ENCODE measurements at regions not wholly inside any gene's neighbourhood (a gene's known extent, or its start where the extent isn't known, plus 50 kb on each side); places are given as distances from the start of the nearest gene placed in this dataset.
"Not testable (repeated sequence)": the region's sequence is repeated elsewhere in the genome, so short reads cannot be mapped to it uniquely, and the experiment has no call there.

DNA sequence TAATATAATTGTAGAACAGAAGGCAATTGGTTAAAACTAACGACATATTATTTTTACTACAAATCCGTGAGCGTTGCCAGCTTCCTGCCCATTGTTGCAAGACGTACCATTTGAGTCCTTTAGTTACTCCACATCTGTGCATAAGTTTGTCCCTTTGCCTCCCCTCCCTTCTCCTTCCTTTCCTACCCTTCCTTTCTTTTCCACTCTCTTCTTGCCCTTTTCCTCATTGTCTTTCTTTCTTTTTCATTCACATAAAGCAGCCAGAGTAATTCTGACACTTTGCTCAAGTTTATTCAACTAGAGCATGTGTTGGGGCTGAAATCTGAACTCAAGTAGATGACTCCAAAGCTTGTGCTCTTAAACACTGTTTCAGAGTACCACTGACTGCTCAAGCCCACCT is 239.1 kb downstream of the FOXG1 start:
- 65 to 81% methylated on average over 4 of the region's 4 CpGs for WGBS, 2 donors
- H3K4me1 ChIP-seq: no peaks in the 10 kb centered on the region
- no peaks in the 10 kb centered on the region for H3K36me3 ChIP-seq (replicated peaks in 1 of 2; ENCODE audit: insufficient read depth in 1 of 2, low read depth in 2 of 2)
- no peak for ATAC-seq
- no peak for DNase-seq
- intact Hi-C loops (cut with DNase I): no loop called here
- no peaks in the 10 kb centered on the region for H3K9me3 ChIP-seq
- no peaks in the 10 kb centered on the region for H3K27me3 ChIP-seq
- no peak overlapping the region for H3K27ac ChIP-seq
- no peak for TF ChIP-seq POLR2A (IDR thresholded peaks at IDR 0.05)
- TF ChIP-seq, protein P1, sequence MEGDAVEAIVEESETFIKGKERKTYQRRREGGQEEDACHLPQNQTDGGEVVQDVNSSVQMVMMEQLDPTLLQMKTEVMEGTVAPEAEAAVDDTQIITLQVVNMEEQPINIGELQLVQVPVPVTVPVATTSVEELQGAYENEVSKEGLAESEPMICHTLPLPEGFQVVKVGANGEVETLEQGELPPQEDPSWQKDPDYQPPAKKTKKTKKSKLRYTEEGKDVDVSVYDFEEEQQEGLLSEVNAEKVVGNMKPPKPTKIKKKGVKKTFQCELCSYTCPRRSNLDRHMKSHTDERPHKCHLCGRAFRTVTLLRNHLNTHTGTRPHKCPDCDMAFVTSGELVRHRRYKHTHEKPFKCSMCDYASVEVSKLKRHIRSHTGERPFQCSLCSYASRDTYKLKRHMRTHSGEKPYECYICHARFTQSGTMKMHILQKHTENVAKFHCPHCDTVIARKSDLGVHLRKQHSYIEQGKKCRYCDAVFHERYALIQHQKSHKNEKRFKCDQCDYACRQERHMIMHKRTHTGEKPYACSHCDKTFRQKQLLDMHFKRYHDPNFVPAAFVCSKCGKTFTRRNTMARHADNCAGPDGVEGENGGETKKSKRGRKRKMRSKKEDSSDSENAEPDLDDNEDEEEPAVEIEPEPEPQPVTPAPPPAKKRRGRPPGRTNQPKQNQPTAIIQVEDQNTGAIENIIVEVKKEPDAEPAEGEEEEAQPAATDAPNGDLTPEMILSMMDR (IDR thresholded peaks at IDR 0.05): no peak
- H3K4me3 ChIP-seq: no peak overlapping the region

DNA sequence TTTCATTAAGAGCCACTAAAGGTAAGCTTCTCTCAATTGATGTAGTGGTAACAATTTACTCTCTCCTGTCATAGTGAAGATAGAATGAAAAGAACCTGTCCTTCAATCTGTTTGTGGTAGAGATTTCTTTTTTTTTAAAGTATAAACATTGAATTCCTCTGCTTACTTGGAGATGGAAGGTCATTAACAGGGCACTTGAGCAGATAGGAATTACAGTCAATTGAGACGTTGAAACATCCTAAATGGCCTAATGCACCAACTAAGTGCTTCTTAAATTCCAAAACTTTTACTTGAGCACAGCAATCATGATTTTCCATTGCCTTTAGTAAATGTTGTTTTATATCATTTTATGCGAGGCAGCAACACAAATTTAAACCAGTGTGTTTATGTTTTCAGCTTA is 241.4 kb downstream of the FOXG1 start:
- TF ChIP-seq, protein P1 (IDR thresholded peaks at IDR 0.05): no peak
- TF ChIP-seq POLR2A (IDR thresholded peaks at IDR 0.05): no peak
- no peak overlapping the region for H3K4me3 ChIP-seq
- no peak for DNase-seq
- ATAC-seq: no peak
- intact Hi-C loops (cut with DNase I): no loop called here
- no peaks in the 10 kb centered on the region for H3K36me3 ChIP-seq (replicated peaks in 1 of 2; ENCODE audit: insufficient read depth in 1 of 2, low read depth in 2 of 2)
- no peaks in the 10 kb centered on the region for H3K4me1 ChIP-seq
- WGBS, 2 donors: 26 to 29% methylated on average over 2 of the region's 2 CpGs
- no peak overlapping the region for H3K27ac ChIP-seq
- H3K27me3 ChIP-seq: no peaks in the 10 kb centered on the region
- H3K9me3 ChIP-seq: no peaks in the 10 kb centered on the region

DNA sequence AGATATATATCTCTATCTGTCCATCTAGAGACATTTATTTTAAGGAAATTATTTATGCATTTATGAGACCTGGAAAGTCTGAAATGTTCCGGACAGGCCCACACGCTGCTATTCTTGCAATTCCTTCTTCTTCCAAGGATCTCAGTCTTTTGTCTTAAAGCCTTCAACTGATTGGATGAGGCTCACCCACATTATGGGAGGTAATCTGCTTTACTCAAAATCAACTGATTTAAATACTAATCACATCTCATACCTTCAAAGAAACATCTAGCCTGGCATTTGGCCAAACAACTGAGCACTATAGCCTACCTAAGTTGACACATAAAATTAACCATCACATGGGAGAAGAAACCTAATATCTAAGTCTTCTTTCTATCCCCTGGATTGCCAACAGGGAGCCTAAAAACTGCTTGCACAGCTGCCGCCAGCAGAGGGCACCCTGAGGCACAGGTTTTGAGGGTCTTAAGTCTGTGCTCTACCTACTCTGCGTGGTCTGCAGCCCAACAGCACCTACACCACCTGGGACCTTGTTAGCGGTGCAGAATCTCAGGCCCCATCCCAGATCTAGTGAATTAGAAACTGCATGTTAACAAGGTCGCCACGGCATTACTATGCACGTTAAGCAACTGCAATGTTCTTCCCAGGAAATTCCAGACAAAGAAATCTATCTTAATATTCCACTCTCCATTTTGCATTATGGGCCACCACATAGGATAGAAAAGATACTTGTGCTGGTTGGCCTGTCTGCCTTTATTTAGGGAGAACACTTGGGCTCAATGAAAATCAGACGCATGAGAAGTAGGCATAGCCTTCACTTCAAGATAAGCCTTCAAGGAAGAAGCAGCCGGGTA is 249.7 kb downstream of the FOXG1 start:
- no peak overlapping the region for H3K4me3 ChIP-seq
- no peaks in the 10 kb centered on the region for H3K9me3 ChIP-seq
- H3K27ac ChIP-seq: no peak overlapping the region
- no peaks in the 10 kb centered on the region for H3K27me3 ChIP-seq
- ATAC-seq (peak; percentile 40), DNase-seq (peak; percentile 8 to 35 (median 19))
- TF ChIP-seq, protein P1 (IDR thresholded peaks at IDR 0.05): peak in 6 of 7 experiments; percentile 22 to 45 (median 36)
- no peak for TF ChIP-seq POLR2A (IDR thresholded peaks at IDR 0.05)
- no peaks in the 10 kb centered on the region for H3K4me1 ChIP-seq
- 23 to 32% methylated on average over 9 to 10 of the region's 10 CpGs for WGBS, 2 donors
- H3K36me3 ChIP-seq (replicated peaks in 1 of 2; ENCODE audit: insufficient read depth in 1 of 2, low read depth in 2 of 2): no peaks in the 10 kb centered on the region
- intact Hi-C loops (cut with DNase I): no loop called here

DNA sequence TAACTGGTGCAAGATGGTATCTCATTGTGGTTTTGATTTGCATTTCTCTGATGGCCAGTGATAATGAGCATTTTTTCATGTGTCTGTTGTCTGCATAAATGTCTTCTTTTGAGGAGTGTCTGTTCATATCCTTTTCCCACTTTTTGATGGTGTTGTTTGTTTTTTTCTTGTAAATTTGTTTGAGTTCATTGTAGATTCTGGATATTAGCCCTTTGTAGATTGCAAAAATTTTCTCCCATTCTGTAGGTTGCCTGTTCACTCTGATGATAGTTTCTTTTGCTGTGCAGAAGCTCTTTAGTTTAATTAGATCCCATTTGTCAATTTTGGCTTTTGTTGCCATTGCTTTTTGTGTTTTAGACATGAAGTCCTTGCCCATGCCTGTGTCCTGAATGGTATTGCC is 256.9 kb downstream of the FOXG1 start:
- DNase-seq; H3K27me3 ChIP-seq; intact Hi-C loops (cut with DNase I); H3K27ac ChIP-seq; ATAC-seq; H3K4me3 ChIP-seq; H3K9me3 ChIP-seq; H3K4me1 ChIP-seq; H3K36me3 ChIP-seq (replicated peaks in 1 of 2; ENCODE audit: insufficient read depth in 1 of 2, low read depth in 2 of 2): not testable (repeated sequence)

DNA sequence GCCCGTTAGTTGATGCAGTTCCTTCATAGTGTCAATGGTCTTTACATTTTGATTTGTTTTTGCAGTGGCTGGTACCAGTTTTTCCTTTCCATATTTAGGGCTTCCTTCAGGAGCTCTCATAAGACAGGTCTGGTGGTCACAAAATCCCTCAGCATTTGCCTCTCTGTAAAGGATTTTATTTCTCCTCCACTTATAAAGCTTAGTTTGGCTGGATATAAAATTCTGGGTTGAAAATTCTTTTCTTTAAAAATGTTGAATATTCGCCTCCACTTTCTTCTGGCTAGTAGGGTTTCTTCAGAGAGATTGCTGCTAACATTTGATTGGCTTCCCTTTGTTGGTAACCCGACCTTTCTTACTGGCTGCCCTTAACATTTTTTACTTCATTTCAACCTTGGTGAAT is 260.9 kb downstream of the FOXG1 start:
- 55 to 61% methylated on average over 3 of the region's 3 CpGs for WGBS, 2 donors
- DNase-seq; H3K4me3 ChIP-seq; intact Hi-C loops (cut with DNase I); ATAC-seq; H3K4me1 ChIP-seq; H3K27me3 ChIP-seq; H3K9me3 ChIP-seq; H3K36me3 ChIP-seq (replicated peaks in 1 of 2; ENCODE audit: insufficient read depth in 1 of 2, low read depth in 2 of 2); H3K27ac ChIP-seq: not testable (repeated sequence)

DNA sequence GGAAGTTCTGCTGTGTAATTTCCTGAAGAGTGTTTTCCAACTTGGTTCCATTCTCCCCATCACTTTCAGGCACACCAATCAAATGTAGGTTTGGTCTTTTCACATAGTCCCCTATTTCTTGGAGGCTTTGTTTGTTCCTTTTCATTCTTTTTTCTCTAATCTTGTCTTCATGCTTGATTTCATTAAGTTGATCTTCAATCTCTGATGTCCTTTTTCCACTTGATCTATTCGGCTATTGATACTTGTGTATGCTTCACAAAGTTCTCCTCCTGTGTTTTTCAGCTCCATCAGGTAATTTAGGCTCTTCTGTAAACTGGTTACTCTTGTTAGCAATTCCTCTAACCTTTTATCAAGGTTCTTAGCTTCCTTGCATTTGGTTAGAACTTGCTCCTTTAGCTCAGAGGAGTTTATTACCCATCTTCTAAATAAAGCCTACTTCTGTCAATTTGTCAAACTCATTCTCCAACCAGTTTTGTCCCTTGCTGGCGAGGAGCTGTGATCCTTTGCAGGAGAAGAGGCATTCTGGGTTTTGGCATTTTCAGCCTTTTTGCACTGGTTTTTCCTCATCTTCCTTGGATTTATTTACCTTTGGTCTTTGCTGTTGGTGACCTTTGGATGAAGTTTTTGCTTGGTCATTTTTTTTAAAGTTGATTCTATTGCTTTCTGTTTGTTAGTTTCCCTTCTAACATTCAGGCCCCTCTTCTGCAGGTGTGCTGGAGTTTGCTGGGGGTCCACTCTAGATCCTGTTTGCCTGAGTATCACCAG is 261.5 kb downstream of the FOXG1 start:
- 42 to 49% methylated on average over 2 of the region's 2 CpGs for WGBS, 2 donors
- DNase-seq; H3K9me3 ChIP-seq; H3K27me3 ChIP-seq; H3K36me3 ChIP-seq (replicated peaks in 1 of 2; ENCODE audit: insufficient read depth in 1 of 2, low read depth in 2 of 2); intact Hi-C loops (cut with DNase I); H3K4me1 ChIP-seq; H3K27ac ChIP-seq; H3K4me3 ChIP-seq; ATAC-seq: not testable (repeated sequence)
